Ovary (tissue), 3 donors: ENCODE measurements at regions not wholly inside any gene's neighbourhood (a gene's known extent, or its start where the extent isn't known, plus 50 kb on each side); places are given as distances from the start of the nearest gene placed in this dataset.

Experiments used
- CTCF ChIP-seq, 3 donors: fragments of 450-650 bp in 2 of 3; fragments of 200-600 bp in 1 of 3; IDR thresholded peaks; one replicate each; pipeline versions ENCODE4 v1.5.1 to v1.8.0; 2016 to 2022; ENCODE audit warnings: antibody characterized with exemption in 3 of 3, mild to moderate bottlenecking in 1 of 3
- POLR2A ChIP-seq: fragments of 450-650 bp; IDR thresholded peaks from one replicate; pipeline ENCODE4 v1.6.1; 2017; ENCODE audit warnings: antibody characterized with exemption, mild to moderate bottlenecking, moderate library complexity
- donor health status: DM: no; HTN: no; CAD: no.

- TF ChIP-seq POLR2A (no peak), CTCF (IDR thresholded peaks at IDR 0.05) (no peak)
Observed at GRCh38 chr1:25167269-25168192, 64.8 kb downstream of the SYF2 start.
